ENCODE measurements at regions not wholly inside any gene's neighbourhood (a gene's known extent, or its start where the extent isn't known, plus 50 kb on each side); places are given as distances from the start of the nearest gene placed in this dataset.
A peak's percentile ranks its signal among the peaks of the same experiment; 100 is the strongest.

- no peaks in the 10 kb centered on the region for H3K4me1 ChIP-seq
- no peak for FAIRE-seq
- no peaks in the 10 kb centered on the region for H3K9me3 ChIP-seq
- ATAC-seq = no peak
- no peak for DNase-seq
- intact Hi-C loops (cut with DNase I) = no loop called here
- no peak overlapping the region for H3K27ac ChIP-seq
- TF ChIP-seq CTCF (IDR thresholded peaks at IDR 0.05) = no peak
- no peaks in the 10 kb centered on the region for H3K36me3 ChIP-seq
- WGBS, 2 donors = 13 to 18% methylated on average over 1 of the region's 1 CpG
- no peaks in the 10 kb centered on the region for H3K27me3 ChIP-seq
- no peak overlapping the region for H3K4me3 ChIP-seq
These were observed 148.5 kb upstream of the FBXO33 start for GRCh38 chr14:39580696-39581095.

- intact Hi-C loops (cut with DNase I) = no loop called here
- no peak for DNase-seq
- TF ChIP-seq CTCF (IDR thresholded peaks at IDR 0.05) = no peak
- ATAC-seq = no peak
- H3K27ac ChIP-seq = no peak overlapping the region
- no peak overlapping the region for H3K4me3 ChIP-seq
- no peaks in the 10 kb centered on the region for H3K9me3 ChIP-seq
- H3K4me1 ChIP-seq = no peaks in the 10 kb centered on the region
- H3K36me3 ChIP-seq = no peaks in the 10 kb centered on the region
- no peaks in the 10 kb centered on the region for H3K27me3 ChIP-seq
- 78 to 79% methylated on average over 1 of the region's 1 CpG for WGBS, 2 donors
- no peak for FAIRE-seq
These were observed 144.5 kb upstream of the FBXO33 start for GRCh38 chr14:39576736-39577135.

- ATAC-seq (no peak), FAIRE-seq (no peak), DNase-seq (no peak)
- intact Hi-C loops (cut with DNase I) = no loop called here
- Histone ChIP-seq H3K36me3 (no peaks in the 10 kb centered on the region), H3K27ac (no peak overlapping the region), H3K9me3 (no peaks in the 10 kb centered on the region), H3K27me3 (no peaks in the 10 kb centered on the region), H3K4me3 (no peak overlapping the region), H3K4me1 (no peaks in the 10 kb centered on the region)
- TF ChIP-seq CTCF (IDR thresholded peaks at IDR 0.05) = no peak
These were observed 144.0 kb upstream of the FBXO33 start for GRCh38 chr14:39576258-39576657.

GRCh38 chr14:39568809-39569538 lies 136.7 kb upstream of the FBXO33 start:
- WGBS, 2 donors = 35 to 37% methylated on average over 4 of the region's 4 CpGs
- no peaks in the 10 kb centered on the region for H3K4me1 ChIP-seq
- FAIRE-seq (no peak), DNase-seq (no peak), ATAC-seq (no peak)
- H3K36me3 ChIP-seq = no peaks in the 10 kb centered on the region
- intact Hi-C loops (cut with DNase I) = no loop called here
- H3K27ac ChIP-seq = no peak overlapping the region
- no peaks in the 10 kb centered on the region for H3K27me3 ChIP-seq
- no peaks in the 10 kb centered on the region for H3K9me3 ChIP-seq
- no peak for TF ChIP-seq CTCF (IDR thresholded peaks at IDR 0.05)
- H3K4me3 ChIP-seq = no peak overlapping the region

GRCh38 chr14:39566795-39567194 lies 134.6 kb upstream of the FBXO33 start:
- Histone ChIP-seq H3K4me3 (no peak overlapping the region), H3K9me3 (no peaks in the 10 kb centered on the region), H3K36me3 (no peaks in the 10 kb centered on the region), H3K4me1 (no peaks in the 10 kb centered on the region), H3K27ac (no peak overlapping the region), H3K27me3 (no peaks in the 10 kb centered on the region)
- peak; percentile 47 for FAIRE-seq
- intact Hi-C loops (cut with DNase I) = no loop called here
- WGBS, 2 donors = 51 to 60% methylated on average over 2 of the region's 2 CpGs
- DNase-seq = no peak
- ATAC-seq = no peak
- TF ChIP-seq CTCF (IDR thresholded peaks at IDR 0.05) = no peak

All from pancreas (tissue), 10 donors.